NB4 (cell line): ENCODE measurements at regions not wholly inside any gene's neighbourhood (a gene's known extent, or its start where the extent isn't known, plus 50 kb on each side); places are given as distances from the start of the nearest gene placed in this dataset.
"Not testable (repeated sequence)": the region's sequence is repeated elsewhere in the genome, so short reads cannot be mapped to it uniquely, and the experiment has no call there.

Experiments
- DNase-seq: peaks from one replicate; pipeline ENCODE4 v3.0.0; 2010; ENCODE audit warnings: low read depth
- H3K4me3 ChIP-seq: one replicate; pipeline ENCODE4 v1.5.1; 2011; ENCODE audit warnings: mild to moderate bottlenecking, low read depth, low read length, moderate library complexity
- MAX ChIP-seq: IDR thresholded peaks from 2 replicates; pipeline ENCODE4 v1.6.1; 2011; ENCODE audit warnings: low read depth, low read length
- MYC ChIP-seq: IDR thresholded peaks from 2 replicates; pipeline ENCODE4 v1.6.1; 2011; ENCODE audit warnings: low read depth, low read length
- POLR2A ChIP-seq: IDR thresholded peaks from 2 replicates; pipeline ENCODE4 v1.6.1; 2011; ENCODE audit warnings: mild to moderate bottlenecking; ENCODE audit not compliant: insufficient read length; ENCODE audit errors: extremely low read depth
- TF ChIP-seq, protein P1 (sequence below): IDR thresholded peaks from one replicate; pipeline ENCODE4 v1.5.1; 2012; ENCODE audit warnings: low read depth, low read length

DNA sequence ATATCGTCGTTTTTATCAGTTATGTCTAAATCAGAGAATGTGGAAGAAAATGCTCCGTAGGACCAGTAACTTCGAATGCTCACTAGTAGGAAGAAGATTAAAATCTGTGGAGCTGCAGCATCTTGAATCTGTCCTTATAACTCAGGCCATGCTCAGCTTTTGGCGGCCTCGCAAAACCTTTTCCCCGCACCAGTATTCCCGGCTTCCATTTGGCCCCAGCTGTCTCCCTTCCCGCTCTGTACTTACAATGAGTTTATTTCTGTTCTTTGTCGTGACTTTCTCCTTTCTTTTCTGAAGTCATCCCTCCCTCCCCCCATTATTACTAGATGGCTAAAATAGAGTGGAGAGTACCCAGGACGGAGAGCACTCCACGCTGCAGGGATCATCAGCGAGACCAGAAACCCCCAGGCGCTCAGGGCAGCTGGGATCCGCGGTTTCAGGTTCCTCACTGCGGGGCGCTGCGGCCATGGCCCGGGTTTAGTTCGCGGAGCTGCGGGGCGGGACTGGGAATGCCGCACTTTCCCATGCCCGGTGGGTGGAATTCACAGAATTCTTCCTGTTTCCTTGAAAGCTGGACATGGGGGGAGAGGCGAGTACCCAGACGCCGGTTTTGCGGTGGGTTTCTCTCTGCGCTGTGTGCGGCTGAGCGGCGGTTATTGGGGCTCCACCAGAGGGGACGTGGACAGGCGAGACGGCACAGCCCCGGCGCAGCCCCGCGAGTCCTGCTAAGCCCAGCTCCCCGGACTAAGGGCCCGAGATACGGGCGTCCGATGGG is 183.5 kb downstream of the POM121L12 start:
- TF ChIP-seq, protein P1, sequence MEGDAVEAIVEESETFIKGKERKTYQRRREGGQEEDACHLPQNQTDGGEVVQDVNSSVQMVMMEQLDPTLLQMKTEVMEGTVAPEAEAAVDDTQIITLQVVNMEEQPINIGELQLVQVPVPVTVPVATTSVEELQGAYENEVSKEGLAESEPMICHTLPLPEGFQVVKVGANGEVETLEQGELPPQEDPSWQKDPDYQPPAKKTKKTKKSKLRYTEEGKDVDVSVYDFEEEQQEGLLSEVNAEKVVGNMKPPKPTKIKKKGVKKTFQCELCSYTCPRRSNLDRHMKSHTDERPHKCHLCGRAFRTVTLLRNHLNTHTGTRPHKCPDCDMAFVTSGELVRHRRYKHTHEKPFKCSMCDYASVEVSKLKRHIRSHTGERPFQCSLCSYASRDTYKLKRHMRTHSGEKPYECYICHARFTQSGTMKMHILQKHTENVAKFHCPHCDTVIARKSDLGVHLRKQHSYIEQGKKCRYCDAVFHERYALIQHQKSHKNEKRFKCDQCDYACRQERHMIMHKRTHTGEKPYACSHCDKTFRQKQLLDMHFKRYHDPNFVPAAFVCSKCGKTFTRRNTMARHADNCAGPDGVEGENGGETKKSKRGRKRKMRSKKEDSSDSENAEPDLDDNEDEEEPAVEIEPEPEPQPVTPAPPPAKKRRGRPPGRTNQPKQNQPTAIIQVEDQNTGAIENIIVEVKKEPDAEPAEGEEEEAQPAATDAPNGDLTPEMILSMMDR: no peak
- TF ChIP-seq MYC (no peak), MAX (no peak), POLR2A (no peak)
- no peak overlapping the region for H3K4me3 ChIP-seq
- DNase-seq: no peak

- H3K4me3 ChIP-seq: no peak overlapping the region
- TF ChIP-seq, protein P1: no peak
- TF ChIP-seq MYC (no peak), MAX (no peak), POLR2A (no peak)
- DNase-seq: no peak
Observed at GRCh38 chr7:53229202-53229601, 193.8 kb downstream of the POM121L12 start.

- DNase-seq: no peak
- TF ChIP-seq MYC: no peak
- TF ChIP-seq POLR2A: no peak
- no peak for TF ChIP-seq MAX
Observed at GRCh38 chr7:53237344-53237913, 202.0 kb downstream of the POM121L12 start.

DNA sequence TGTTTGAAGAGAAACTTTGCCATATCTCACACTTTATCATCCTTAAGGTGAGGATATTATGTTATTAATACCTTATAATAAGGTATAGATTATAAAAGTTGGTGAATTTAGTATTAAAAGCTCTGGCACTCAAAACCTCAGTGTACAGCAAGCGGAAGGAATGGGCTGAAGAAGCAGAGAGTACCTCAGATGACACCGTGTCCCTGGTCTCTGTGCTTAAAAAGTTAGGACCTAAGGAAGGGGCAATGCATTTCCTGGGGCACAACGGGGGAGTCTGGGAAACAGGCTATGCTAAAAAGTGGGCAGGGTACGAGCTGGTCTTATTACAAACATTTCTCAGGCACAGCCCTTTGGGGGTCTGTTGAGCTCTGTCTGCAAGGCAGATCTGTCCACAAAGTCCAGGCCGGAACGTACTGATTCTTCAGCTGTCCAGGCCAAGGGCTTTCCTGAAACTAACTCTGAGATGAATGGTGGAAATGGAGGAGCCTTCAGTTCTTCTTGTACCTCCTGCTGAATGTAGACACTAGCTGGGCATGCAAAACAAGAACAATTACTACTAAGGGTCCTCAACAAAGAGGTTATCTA is 202.7 kb downstream of the POM121L12 start:
- DNase-seq: no peak
- H3K4me3 ChIP-seq: no peak overlapping the region
- TF ChIP-seq POLR2A (no peak), MYC (no peak), MAX (no peak)
- TF ChIP-seq, protein P1: no peak

More at GRCh38 chr7:53237344-53237913, 202.0 kb downstream of the POM121L12 start:
- no peak overlapping the region for H3K4me3 ChIP-seq

GRCh38 chr7:53239151-53239550 is 203.7 kb downstream of the POM121L12 start:
- H3K4me3 ChIP-seq, DNase-seq: not testable (repeated sequence)

GRCh38 chr7:53245721-53246120 is 210.3 kb downstream of the POM121L12 start:
- no peak overlapping the region for H3K4me3 ChIP-seq
- no peak for DNase-seq
- TF ChIP-seq POLR2A (no peak), MAX (no peak), MYC (no peak)
- TF ChIP-seq, protein P1: no peak

DNA sequence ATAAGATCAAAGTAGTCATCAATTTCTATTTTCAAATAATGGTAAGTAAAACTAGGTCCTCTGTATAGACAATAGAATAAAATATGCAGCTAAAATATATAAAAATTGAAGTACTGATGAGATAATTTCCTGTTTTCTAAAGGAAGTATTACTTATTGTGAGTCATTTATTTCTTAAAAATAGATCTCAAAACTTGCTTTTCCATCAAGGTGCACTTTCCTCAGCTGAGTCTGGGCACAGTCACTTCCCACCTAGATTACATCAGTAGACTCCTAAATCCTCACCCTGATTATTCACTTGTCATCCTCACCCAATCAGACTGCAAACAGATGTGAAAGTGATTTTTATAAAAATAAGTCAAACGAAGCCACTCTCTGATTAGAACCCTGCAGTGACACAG is 211.5 kb downstream of the POM121L12 start:
- TF ChIP-seq POLR2A (no peak), MAX (no peak), MYC (no peak)
- TF ChIP-seq, protein P1: no peak
- DNase-seq: no peak
- no peak overlapping the region for H3K4me3 ChIP-seq
